ENCODE measurements at regions not wholly inside any gene's neighbourhood (a gene's known extent, or its start where the extent isn't known, plus 50 kb on each side); places are given as distances from the start of the nearest gene placed in this dataset.

- Histone ChIP-seq H3K18ac (ENCODE audit: low read length) (no peak overlapping the region), H3K14ac (ENCODE audit: low read length) (no peak overlapping the region), H2BK12ac (ENCODE audit: low read length) (no peak overlapping the region), H3K27ac (replicated peaks; ENCODE audit: low read length) (no peak overlapping the region), H3K9ac (ENCODE audit: low read depth, low read length, poor library complexity) (no peak overlapping the region), H2AFZ (ENCODE audit: low read length) (no peak overlapping the region), H3K27me3 (ENCODE audit: control insufficient read depth in 3 of 3, insufficient read depth in 3 of 3, low read depth in 1 of 3, low read length in 3 of 3) (peaks cover 0 to 9% (median 8%) of the 10 kb centered on the region in 3 experiments), H3K36me3 (replicated peaks in 1 of 2; ENCODE audit: control insufficient read depth in 2 of 2, insufficient read depth in 2 of 2, low read length in 2 of 2) (no peaks in the 10 kb centered on the region), H4K8ac (ENCODE audit: low read depth, low read length) (no peak overlapping the region), H3K4ac (ENCODE audit: low read length) (no peak overlapping the region), H3K23ac (ENCODE audit: low read depth, low read length, poor library complexity) (no peak overlapping the region), H2BK120ac (ENCODE audit: low read depth, low read length) (no peak overlapping the region), H3K4me3 (ENCODE audit: low read length in 2 of 2) (no peak overlapping the region), H2BK5ac (ENCODE audit: low read length) (no peak overlapping the region), H3K79me1 (ENCODE audit: low read depth, low read length) (no peaks in the 10 kb centered on the region), H4K91ac (ENCODE audit: low read depth, low read length, poor library complexity) (no peak overlapping the region), H3K4me1 (ENCODE audit: control insufficient read depth in 2 of 2, insufficient read depth in 1 of 2, low read depth in 1 of 2, low read length in 2 of 2) (peaks cover 2 to 7% of the 10 kb centered on the region in 2 donors), H2AK5ac (ENCODE audit: low read depth, low read length) (no peak overlapping the region), H2BK15ac (ENCODE audit: low read length) (no peak overlapping the region), H3K4me2 (ENCODE audit: insufficient read depth, low read length, poor library complexity, severe bottlenecking) (no peak overlapping the region), H3K9me3 (replicated peaks in 1 of 2; ENCODE audit: control insufficient read depth in 2 of 2, insufficient read depth in 1 of 2, low read depth in 1 of 2, low read length in 2 of 2) (peaks cover 0 to 4% of the 10 kb centered on the region in 2 donors)
- WGBS, 2 donors (ENCODE audit: extremely low coverage in 2 of 2, insufficient read length in 2 of 2, insufficient replicate concordance in 1 of 2), result no CpG with 5 or more reads among the region's 6 CpGs
- no peak for DNase-seq (ENCODE audit: low spot score)
These were observed 77.3 kb upstream of the GADD45A start for GRCh38 chr1:67607699-67608098.

- Histone ChIP-seq H3K4ac (ENCODE audit: low read length) (no peak overlapping the region), H2BK120ac (ENCODE audit: low read depth, low read length) (no peak overlapping the region)
These were observed 76.1 kb upstream of the GADD45A start for GRCh38 chr1:67608661-67609576.

GRCh38 chr1:67609577-67610341 is 75.2 kb upstream of the GADD45A start:
- Histone ChIP-seq H4K91ac (ENCODE audit: low read depth, low read length, poor library complexity) (no peak overlapping the region), H3K36me3 (replicated peaks in 1 of 2; ENCODE audit: control insufficient read depth in 2 of 2, insufficient read depth in 2 of 2, low read length in 2 of 2) (no peaks in the 10 kb centered on the region), H2BK5ac (ENCODE audit: low read length) (no peak overlapping the region), H3K4me1 (ENCODE audit: control insufficient read depth in 2 of 2, insufficient read depth in 1 of 2, low read depth in 1 of 2, low read length in 2 of 2) (peaks cover 2 to 6% of the 10 kb centered on the region in 2 donors), H3K4me3 (ENCODE audit: low read length in 2 of 2) (no peak overlapping the region), H3K9me3 (replicated peaks in 1 of 2; ENCODE audit: control insufficient read depth in 2 of 2, insufficient read depth in 1 of 2, low read depth in 1 of 2, low read length in 2 of 2) (peaks cover 0 to 4% of the 10 kb centered on the region in 2 donors), H3K27me3 (ENCODE audit: control insufficient read depth in 3 of 3, insufficient read depth in 3 of 3, low read depth in 1 of 3, low read length in 3 of 3) (peaks cover 0 to 8% (median 5%) of the 10 kb centered on the region in 3 experiments), H3K23ac (ENCODE audit: low read depth, low read length, poor library complexity) (no peak overlapping the region), H2BK15ac (ENCODE audit: low read length) (no peak overlapping the region), H3K4me2 (ENCODE audit: insufficient read depth, low read length, poor library complexity, severe bottlenecking) (no peak overlapping the region), H2AFZ (ENCODE audit: low read length) (no peak overlapping the region), H2BK120ac (ENCODE audit: low read depth, low read length) (no peak overlapping the region), H3K27ac (replicated peaks; ENCODE audit: low read length) (no peak overlapping the region), H4K8ac (ENCODE audit: low read depth, low read length) (no peak overlapping the region), H3K14ac (ENCODE audit: low read length) (no peak overlapping the region), H3K4ac (ENCODE audit: low read length) (no peak overlapping the region), H3K18ac (ENCODE audit: low read length) (peak overlapping the region; percentile 54), H2AK5ac (ENCODE audit: low read depth, low read length) (no peak overlapping the region), H2BK12ac (ENCODE audit: low read length) (no peak overlapping the region), H3K79me1 (ENCODE audit: low read depth, low read length) (no peaks in the 10 kb centered on the region), H3K9ac (ENCODE audit: low read depth, low read length, poor library complexity) (no peak overlapping the region)
- no peak for DNase-seq (ENCODE audit: low spot score)
- no CpG with 5 or more reads among the region's 10 CpGs for WGBS, 2 donors (ENCODE audit: extremely low coverage in 2 of 2, insufficient read length in 2 of 2, insufficient replicate concordance in 1 of 2)

More at GRCh38 chr1:67608661-67609576, 76.1 kb upstream of the GADD45A start:
- H3K14ac ChIP-seq (ENCODE audit: low read length), result no peak overlapping the region
- no peak overlapping the region for H3K23ac ChIP-seq (ENCODE audit: low read depth, low read length, poor library complexity)
- no peak overlapping the region for H3K4me2 ChIP-seq (ENCODE audit: insufficient read depth, low read length, poor library complexity, severe bottlenecking)
- no CpG with 5 or more reads among the region's 11 CpGs for WGBS, 2 donors (ENCODE audit: extremely low coverage in 2 of 2, insufficient read length in 2 of 2, insufficient replicate concordance in 1 of 2)
- H3K27me3 ChIP-seq (ENCODE audit: control insufficient read depth in 3 of 3, insufficient read depth in 3 of 3, low read depth in 1 of 3, low read length in 3 of 3), result peaks cover 0 to 9% (median 8%) of the 10 kb centered on the region in 3 experiments
- H3K9ac ChIP-seq (ENCODE audit: low read depth, low read length, poor library complexity), result no peak overlapping the region
- peaks cover 2 to 9% of the 10 kb centered on the region in 2 donors for H3K4me1 ChIP-seq (ENCODE audit: control insufficient read depth in 2 of 2, insufficient read depth in 1 of 2, low read depth in 1 of 2, low read length in 2 of 2)
- H3K9me3 ChIP-seq (replicated peaks in 1 of 2; ENCODE audit: control insufficient read depth in 2 of 2, insufficient read depth in 1 of 2, low read depth in 1 of 2, low read length in 2 of 2), result peaks cover 0 to 4% of the 10 kb centered on the region in 2 donors
- H3K4me3 ChIP-seq (ENCODE audit: low read length in 2 of 2), result no peak overlapping the region
- H4K91ac ChIP-seq (ENCODE audit: low read depth, low read length, poor library complexity), result no peak overlapping the region
- H2AFZ ChIP-seq (ENCODE audit: low read length), result no peak overlapping the region
- peak overlapping the region; percentile 65 for H2BK12ac ChIP-seq (ENCODE audit: low read length)
- H2BK5ac ChIP-seq (ENCODE audit: low read length), result no peak overlapping the region
- DNase-seq (ENCODE audit: low spot score), result no peak
- no peaks in the 10 kb centered on the region for H3K79me1 ChIP-seq (ENCODE audit: low read depth, low read length)
- no peak overlapping the region for H3K18ac ChIP-seq (ENCODE audit: low read length)
- no peak overlapping the region for H4K8ac ChIP-seq (ENCODE audit: low read depth, low read length)
- no peak overlapping the region for H2AK5ac ChIP-seq (ENCODE audit: low read depth, low read length)
- no peaks in the 10 kb centered on the region for H3K36me3 ChIP-seq (replicated peaks in 1 of 2; ENCODE audit: control insufficient read depth in 2 of 2, insufficient read depth in 2 of 2, low read length in 2 of 2)
- H2BK15ac ChIP-seq (ENCODE audit: low read length), result no peak overlapping the region
- no peak overlapping the region for H3K27ac ChIP-seq (replicated peaks; ENCODE audit: low read length)

GRCh38 chr1:67610450-67610849 is 74.6 kb upstream of the GADD45A start:
- Histone ChIP-seq H3K4me2 (ENCODE audit: insufficient read depth, low read length, poor library complexity, severe bottlenecking) (no peak overlapping the region), H3K14ac (ENCODE audit: low read length) (no peak overlapping the region), H2BK120ac (ENCODE audit: low read depth, low read length) (no peak overlapping the region), H3K79me1 (ENCODE audit: low read depth, low read length) (no peaks in the 10 kb centered on the region), H3K23ac (ENCODE audit: low read depth, low read length, poor library complexity) (no peak overlapping the region), H2BK15ac (ENCODE audit: low read length) (no peak overlapping the region), H3K36me3 (replicated peaks in 1 of 2; ENCODE audit: control insufficient read depth in 2 of 2, insufficient read depth in 2 of 2, low read length in 2 of 2) (no peaks in the 10 kb centered on the region), H4K8ac (ENCODE audit: low read depth, low read length) (no peak overlapping the region), H3K4ac (ENCODE audit: low read length) (no peak overlapping the region), H2BK12ac (ENCODE audit: low read length) (no peak overlapping the region), H3K18ac (ENCODE audit: low read length) (peak overlapping the region; percentile 54), H3K9ac (ENCODE audit: low read depth, low read length, poor library complexity) (no peak overlapping the region), H4K91ac (ENCODE audit: low read depth, low read length, poor library complexity) (no peak overlapping the region), H3K27me3 (ENCODE audit: control insufficient read depth in 3 of 3, insufficient read depth in 3 of 3, low read depth in 1 of 3, low read length in 3 of 3) (peaks cover 0 to 7% (median under 1%) of the 10 kb centered on the region in 3 experiments), H3K4me1 (ENCODE audit: control insufficient read depth in 2 of 2, insufficient read depth in 1 of 2, low read depth in 1 of 2, low read length in 2 of 2) (peaks cover 1 to 6% of the 10 kb centered on the region in 2 donors), H2AK5ac (ENCODE audit: low read depth, low read length) (no peak overlapping the region), H3K27ac (replicated peaks; ENCODE audit: low read length) (no peak overlapping the region), H3K4me3 (ENCODE audit: low read length in 2 of 2) (peak overlapping the region in 1 of 2 donors; percentile 4), H2AFZ (ENCODE audit: low read length) (no peak overlapping the region), H2BK5ac (ENCODE audit: low read length) (no peak overlapping the region), H3K9me3 (replicated peaks in 1 of 2; ENCODE audit: control insufficient read depth in 2 of 2, insufficient read depth in 1 of 2, low read depth in 1 of 2, low read length in 2 of 2) (peaks cover 0 to 4% of the 10 kb centered on the region in 2 donors)
- DNase-seq (ENCODE audit: low spot score), result no peak
- WGBS, 2 donors (ENCODE audit: extremely low coverage in 2 of 2, insufficient read length in 2 of 2, insufficient replicate concordance in 1 of 2), result no CpG with 5 or more reads among the region's 5 CpGs

All from neuronal stem cell (in vitro differentiated cells).